Immature natural killer cell (primary cell): ENCODE measurements at regions not wholly inside any gene's neighbourhood (a gene's known extent, or its start where the extent isn't known, plus 50 kb on each side); places are given as distances from the start of the nearest gene placed in this dataset.

ENCODE experiments used
- DNase-seq, 3 donors: peaks; one replicate each; pipeline ENCODE4 v3.0.0; 2022; ENCODE audit warnings: mixed read lengths in 1 of 3
- H3K27ac Mint-ChIP-seq, 6 donors: one replicate each; pipeline ENCODE4 v1.8.0; 2020; ENCODE audit warnings: mixed read lengths in 6 of 6, mild to moderate bottlenecking in 5 of 6, inconsistent platforms in 4 of 6, moderate library complexity in 3 of 6
- H3K27me3 Mint-ChIP-seq, 3 donors: one replicate each; pipeline ENCODE4 v1.8.0; 2020 to 2021; ENCODE audit warnings: low read depth in 3 of 3, mild to moderate bottlenecking in 3 of 3, mixed read lengths in 3 of 3, moderate library complexity in 3 of 3, inconsistent platforms in 1 of 3
- H3K36me3 Mint-ChIP-seq, 3 donors: one replicate each; pipeline ENCODE4 v1.8.0; 2020; ENCODE audit warnings: mixed read lengths in 3 of 3, inconsistent platforms in 2 of 3, mild to moderate bottlenecking in 2 of 3
- H3K4me1 Mint-ChIP-seq, 2 donors: one replicate each; pipeline ENCODE4 v1.8.0; 2020; ENCODE audit warnings: inconsistent platforms in 2 of 2, mild to moderate bottlenecking in 2 of 2, mixed read lengths in 2 of 2, moderate library complexity in 1 of 2
- H3K4me3 Mint-ChIP-seq, 5 donors: one replicate each; pipeline ENCODE4 v1.8.0; 2020; ENCODE audit warnings: mild to moderate bottlenecking in 5 of 5, mixed read lengths in 5 of 5, inconsistent platforms in 3 of 5, moderate library complexity in 3 of 5
- H3K9me3 Mint-ChIP-seq, 6 donors: one replicate each; pipeline ENCODE4 v1.8.0; 2020; ENCODE audit warnings: mild to moderate bottlenecking in 6 of 6, mixed read lengths in 6 of 6, inconsistent platforms in 4 of 6, moderate library complexity in 3 of 6

DNA sequence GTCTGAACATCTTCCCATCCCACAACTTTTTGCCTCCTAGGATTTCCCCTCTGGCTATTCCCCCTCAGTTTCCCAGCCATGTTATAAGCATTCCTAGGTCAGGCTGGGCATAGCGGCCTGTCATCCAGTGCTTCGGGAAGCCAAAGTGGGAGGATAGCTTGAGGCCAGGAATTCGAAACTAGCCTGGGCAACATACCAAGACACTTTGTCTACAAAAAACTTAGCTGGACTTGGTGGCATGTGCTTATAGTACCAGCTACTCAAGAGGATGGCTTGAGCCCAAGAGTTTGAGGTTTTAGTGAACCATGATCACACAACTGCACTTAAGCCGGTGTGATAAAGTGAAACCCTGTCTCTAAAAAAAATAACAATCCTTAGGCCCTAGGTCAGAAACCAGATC is 447.4 kb downstream of the KIF16B start:
- Mint-ChIP-seq H3K27me3 (peaks cover 0 to 4% (median 1%) of the 10 kb centered on the region in 3 donors), H3K9me3 (peaks cover 0 to 4% (median 0%) of the 10 kb centered on the region in 6 donors), H3K4me1 (no peaks in the 10 kb centered on the region), H3K27ac (no peak overlapping the region), H3K36me3 (peaks cover 0 to 7% (median 4%) of the 10 kb centered on the region in 3 donors), H3K4me3 (no peak overlapping the region)
- no peak for DNase-seq

DNA sequence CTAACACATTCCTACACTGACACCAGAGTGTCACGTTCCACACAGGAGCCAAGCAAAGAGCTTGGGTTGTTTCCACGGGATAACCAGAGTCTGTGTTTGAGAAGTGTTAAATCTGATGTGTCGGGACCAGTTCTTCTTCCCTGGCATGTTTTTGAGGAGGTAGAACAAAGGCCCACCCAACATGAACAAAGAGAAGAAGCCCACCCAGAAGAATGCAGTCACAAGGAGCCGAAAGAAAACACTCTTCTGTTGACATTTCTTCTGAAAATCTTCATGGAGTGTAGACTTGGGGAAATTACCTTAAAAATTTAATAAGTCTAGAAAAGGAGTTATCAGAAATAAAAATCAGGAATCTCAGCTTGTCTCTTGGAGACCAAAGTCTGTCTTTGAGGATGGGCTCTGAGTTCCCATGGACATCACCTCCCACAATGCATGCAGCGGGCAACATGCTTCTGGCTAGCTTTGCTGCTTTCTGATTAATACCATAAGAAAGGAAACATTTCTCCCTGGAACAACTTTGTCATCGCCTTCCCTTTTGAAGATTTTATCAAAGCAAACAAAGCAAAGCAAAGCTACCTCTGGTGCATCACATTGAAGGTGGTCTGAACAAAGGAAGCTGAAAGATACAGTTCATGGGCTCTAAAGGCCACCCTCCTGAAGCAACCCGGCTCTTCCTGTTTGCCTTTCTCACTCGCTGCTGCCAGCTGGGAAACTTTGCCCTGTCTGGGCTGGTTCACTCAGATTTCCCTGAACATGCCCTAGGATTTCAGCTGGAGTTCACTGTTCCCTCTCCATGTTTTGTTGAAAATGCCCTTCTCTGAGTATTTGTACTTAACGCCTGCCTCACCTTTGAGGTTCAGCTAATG is 448.1 kb downstream of the KIF16B start:
- H3K27ac Mint-ChIP-seq, result no peak overlapping the region

DNA sequence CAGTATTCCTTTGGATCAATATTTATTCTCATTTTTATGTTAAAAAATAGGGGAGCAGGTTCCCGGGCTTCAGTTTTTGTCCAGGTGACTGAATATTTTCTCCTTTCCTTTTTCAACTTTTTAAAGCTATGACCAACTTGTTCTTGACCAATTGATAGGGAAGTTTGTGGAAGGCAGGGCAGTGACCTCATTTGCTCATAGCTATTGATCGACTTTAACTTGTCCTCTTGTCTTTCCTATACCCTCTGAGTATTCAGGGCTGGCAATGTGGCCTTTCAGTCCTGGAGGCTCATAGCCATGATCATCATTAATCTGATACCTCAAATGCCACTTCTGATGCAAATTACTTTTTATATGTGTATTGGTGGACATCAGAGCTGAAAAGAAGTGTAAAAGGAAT is 448.8 kb downstream of the KIF16B start:
- Mint-ChIP-seq H3K9me3 (peaks cover 0 to 6% (median 0%) of the 10 kb centered on the region in 6 donors), H3K4me3 (no peak overlapping the region), H3K27ac (no peak overlapping the region), H3K4me1 (no peaks in the 10 kb centered on the region), H3K27me3 (peaks cover 0 to 1% (median 1%) of the 10 kb centered on the region in 3 donors), H3K36me3 (peaks cover 0 to 7% (median 4%) of the 10 kb centered on the region in 3 donors)
- DNase-seq, result no peak

More for the DNA sequence above, 448.1 kb downstream of the KIF16B start:
- H3K9me3 Mint-ChIP-seq, result peaks cover 0 to 4% (median 0%) of the 10 kb centered on the region in 6 donors
- no peak overlapping the region for H3K4me3 Mint-ChIP-seq
- H3K27me3 Mint-ChIP-seq, result peaks cover 0 to 1% (median 1%) of the 10 kb centered on the region in 3 donors
- H3K4me1 Mint-ChIP-seq, result no peaks in the 10 kb centered on the region
- no peak for DNase-seq
- peaks cover 0 to 7% (median 4%) of the 10 kb centered on the region in 3 donors for H3K36me3 Mint-ChIP-seq

DNA sequence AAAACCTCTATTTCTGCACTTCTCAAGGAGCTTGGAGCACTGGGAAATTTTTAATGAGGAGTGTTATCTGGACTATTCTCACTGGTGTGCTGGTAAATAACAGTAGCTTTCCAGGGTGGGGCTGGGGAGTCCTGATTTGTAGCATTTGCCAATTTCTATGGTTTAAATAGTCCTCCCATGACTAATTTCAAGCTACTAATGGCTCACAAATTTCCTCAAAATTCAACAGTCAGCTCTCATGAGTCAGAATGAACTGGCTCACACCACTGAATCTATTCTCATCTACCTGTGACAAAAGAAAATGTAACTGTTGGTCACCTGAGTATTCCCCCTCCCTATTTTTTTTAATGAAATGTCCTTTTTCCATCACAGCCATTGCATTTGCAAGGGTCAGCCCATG is 449.6 kb downstream of the KIF16B start:
- H3K9me3 Mint-ChIP-seq, result peaks cover 0 to 6% (median 0%) of the 10 kb centered on the region in 6 donors
- DNase-seq, result no peak
- H3K36me3 Mint-ChIP-seq, result peaks cover 1 to 10% (median 4%) of the 10 kb centered on the region in 3 donors
- H3K27ac Mint-ChIP-seq, result no peak overlapping the region
- H3K4me1 Mint-ChIP-seq, result no peaks in the 10 kb centered on the region
- no peak overlapping the region for H3K4me3 Mint-ChIP-seq
- H3K27me3 Mint-ChIP-seq, result peaks cover 0 to 3% (median 1%) of the 10 kb centered on the region in 3 donors

DNA sequence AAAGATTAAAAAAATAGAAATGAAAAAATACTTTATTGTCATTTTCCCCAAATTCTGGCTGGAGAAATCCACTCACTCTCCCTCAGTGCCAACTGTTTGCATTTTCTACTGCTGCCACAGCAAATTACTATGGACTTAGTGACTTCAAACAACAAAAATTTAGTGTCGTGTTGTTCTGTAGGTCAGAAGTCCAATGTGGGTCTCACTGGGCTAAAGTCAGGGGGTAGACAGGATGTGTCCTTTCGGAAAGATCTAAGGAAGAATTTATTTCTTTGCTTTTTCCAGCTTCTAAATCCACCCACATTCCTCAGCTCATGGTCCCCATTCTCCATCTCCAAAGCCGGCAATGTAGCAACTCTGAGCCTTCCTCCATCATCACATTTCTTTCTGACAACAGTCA is 453.3 kb downstream of the KIF16B start:
- Mint-ChIP-seq H3K27me3 (peaks cover 0 to 1% (median 1%) of the 10 kb centered on the region in 3 donors), H3K4me1 (no peaks in the 10 kb centered on the region), H3K36me3 (peaks cover 0 to 7% (median 4%) of the 10 kb centered on the region in 3 donors), H3K9me3 (peaks cover 0 to 6% (median 0%) of the 10 kb centered on the region in 6 donors), H3K27ac (no peak overlapping the region), H3K4me3 (no peak overlapping the region)
- DNase-seq, result no peak

DNA sequence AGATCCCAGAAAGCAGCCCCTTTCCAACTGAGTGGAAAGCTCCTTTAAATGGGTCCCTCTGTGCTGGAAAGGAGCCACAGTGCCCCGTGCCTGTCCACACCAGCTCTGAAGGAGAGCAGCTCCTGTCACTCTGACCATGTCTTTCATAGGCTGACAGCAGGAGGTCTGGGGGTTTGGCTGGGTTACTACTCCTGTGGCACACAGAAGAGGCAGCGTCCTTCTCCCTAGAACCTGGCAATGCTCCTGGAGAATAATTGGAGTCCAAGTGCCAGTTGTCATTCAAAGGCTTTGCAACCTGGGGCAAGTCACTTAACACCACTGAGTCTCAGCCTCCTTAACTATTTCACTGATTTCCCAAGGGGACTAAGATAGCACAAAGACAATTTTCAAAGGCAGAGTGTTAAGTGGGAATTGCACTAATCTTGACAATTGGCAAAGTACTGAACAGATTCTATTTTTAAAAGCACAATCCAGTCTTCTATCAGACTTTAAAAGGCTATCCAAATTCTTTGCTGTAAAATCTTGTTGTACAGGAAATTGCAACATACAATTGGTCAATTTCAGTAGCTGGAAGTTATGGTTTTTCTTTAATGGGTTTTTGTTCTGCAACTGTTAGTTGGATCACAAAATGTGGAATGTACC is 457.2 kb downstream of the KIF16B start:
- no peaks in the 10 kb centered on the region for H3K4me1 Mint-ChIP-seq
- peaks cover 0 to 1% (median 0%) of the 10 kb centered on the region in 3 donors for H3K27me3 Mint-ChIP-seq
- no peak overlapping the region for H3K4me3 Mint-ChIP-seq
- H3K27ac Mint-ChIP-seq, result no peak overlapping the region
- DNase-seq, result no peak
- peaks cover 4 to 11% (median 4%) of the 10 kb centered on the region in 3 donors for H3K36me3 Mint-ChIP-seq
- peaks cover 0 to 6% (median 0%) of the 10 kb centered on the region in 6 donors for H3K9me3 Mint-ChIP-seq

DNA sequence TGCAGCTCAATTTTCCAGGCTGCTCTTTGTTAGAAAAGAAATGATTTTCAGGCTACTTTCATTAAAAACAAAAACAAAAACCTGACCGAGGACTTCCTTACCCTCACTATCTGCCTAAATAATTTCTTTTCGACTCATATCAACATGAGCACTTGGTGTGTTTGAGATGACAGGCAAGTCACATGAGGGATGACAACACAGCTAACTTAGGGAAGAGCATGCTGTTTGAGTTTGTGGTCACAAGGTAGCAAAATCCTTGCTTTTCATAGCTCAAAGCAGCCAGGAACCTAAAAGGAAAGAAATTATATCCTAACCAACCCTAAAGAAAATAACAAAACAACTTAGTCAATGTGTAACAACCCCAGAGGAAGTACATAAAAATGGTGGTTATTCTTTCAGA is 459.5 kb downstream of the KIF16B start:
- no peaks in the 10 kb centered on the region for H3K4me1 Mint-ChIP-seq
- H3K27ac Mint-ChIP-seq, result no peak overlapping the region
- H3K27me3 Mint-ChIP-seq, result peaks cover 0 to 1% (median 0%) of the 10 kb centered on the region in 3 donors
- H3K36me3 Mint-ChIP-seq, result peaks cover 4 to 9% (median 4%) of the 10 kb centered on the region in 3 donors
- H3K9me3 Mint-ChIP-seq, result peaks cover 0 to 2% (median 0%) of the 10 kb centered on the region in 6 donors
- no peak overlapping the region for H3K4me3 Mint-ChIP-seq
- DNase-seq, result no peak

DNA sequence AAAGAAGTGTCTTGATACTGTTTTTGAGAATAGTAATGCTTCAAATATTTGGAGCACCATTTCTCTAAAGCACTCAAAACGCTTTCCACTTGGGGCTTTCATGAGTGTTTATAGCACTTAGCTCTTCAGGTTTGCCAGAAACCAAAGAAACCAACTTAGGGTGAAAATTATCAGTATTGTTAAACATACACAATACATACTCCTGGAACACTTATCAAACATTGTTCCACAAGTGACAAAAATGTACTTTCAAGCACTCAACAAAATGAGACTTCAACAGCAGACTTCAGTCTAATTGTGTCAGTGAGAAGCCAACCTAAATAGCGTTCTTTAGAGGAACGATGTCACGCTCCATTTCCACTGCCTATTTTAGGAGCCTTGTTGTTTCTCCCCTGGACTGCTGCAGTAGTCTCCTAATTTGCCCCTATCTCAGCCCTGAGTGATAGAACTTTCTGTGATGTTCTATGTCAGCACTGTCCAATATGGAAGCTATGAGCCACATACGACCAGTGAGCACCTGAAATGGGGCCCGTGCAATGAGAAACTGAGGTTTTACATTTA is 461.3 kb downstream of the KIF16B start:
- no peaks in the 10 kb centered on the region for H3K4me1 Mint-ChIP-seq
- peaks cover 0 to 4% (median 4%) of the 10 kb centered on the region in 3 donors for H3K36me3 Mint-ChIP-seq
- H3K27me3 Mint-ChIP-seq, result peaks cover 0 to 5% (median 0%) of the 10 kb centered on the region in 3 donors
- DNase-seq, result no peak
- H3K27ac Mint-ChIP-seq, result no peak overlapping the region
- no peak overlapping the region for H3K4me3 Mint-ChIP-seq
- H3K9me3 Mint-ChIP-seq, result peaks cover 0 to 5% (median 0%) of the 10 kb centered on the region in 6 donors

DNA sequence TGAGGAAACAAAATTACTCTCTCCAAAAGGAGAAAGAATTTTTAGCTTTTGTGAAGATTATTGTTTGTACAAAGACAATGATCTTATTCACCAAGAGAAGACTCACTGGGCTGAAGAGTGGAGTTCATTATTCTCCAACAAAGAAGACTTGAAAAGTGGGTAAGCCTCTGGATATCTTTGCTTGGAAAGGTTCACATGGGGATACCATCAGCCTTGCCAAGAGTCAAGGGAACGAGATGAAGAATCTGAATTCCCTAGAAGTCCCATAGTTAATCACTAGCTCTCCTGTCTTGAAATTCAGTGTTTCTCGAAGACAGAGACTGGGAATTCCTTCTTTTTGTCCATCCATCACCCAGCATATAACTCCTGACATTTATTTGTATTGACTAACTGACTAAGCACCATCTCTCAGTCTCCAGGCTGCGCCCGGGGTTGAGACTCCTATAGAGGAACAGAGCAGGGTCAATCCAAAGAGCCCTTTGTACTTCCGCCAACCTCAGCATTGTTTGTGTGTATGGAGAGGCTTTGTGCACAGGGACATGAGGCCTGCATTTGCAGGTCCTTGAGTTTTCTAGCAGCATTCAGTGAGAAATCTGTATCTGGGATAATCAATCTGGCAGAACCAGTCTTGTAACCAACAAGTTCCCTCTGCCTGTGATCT is 461.9 kb downstream of the KIF16B start:
- Mint-ChIP-seq H3K4me3 (no peak overlapping the region), H3K36me3 (peaks cover 0 to 4% (median 4%) of the 10 kb centered on the region in 3 donors), H3K4me1 (no peaks in the 10 kb centered on the region), H3K9me3 (peaks cover 0 to 5% (median 0%) of the 10 kb centered on the region in 6 donors), H3K27me3 (peaks cover 0 to 5% (median 0%) of the 10 kb centered on the region in 3 donors), H3K27ac (no peak overlapping the region)
- DNase-seq, result no peak

DNA sequence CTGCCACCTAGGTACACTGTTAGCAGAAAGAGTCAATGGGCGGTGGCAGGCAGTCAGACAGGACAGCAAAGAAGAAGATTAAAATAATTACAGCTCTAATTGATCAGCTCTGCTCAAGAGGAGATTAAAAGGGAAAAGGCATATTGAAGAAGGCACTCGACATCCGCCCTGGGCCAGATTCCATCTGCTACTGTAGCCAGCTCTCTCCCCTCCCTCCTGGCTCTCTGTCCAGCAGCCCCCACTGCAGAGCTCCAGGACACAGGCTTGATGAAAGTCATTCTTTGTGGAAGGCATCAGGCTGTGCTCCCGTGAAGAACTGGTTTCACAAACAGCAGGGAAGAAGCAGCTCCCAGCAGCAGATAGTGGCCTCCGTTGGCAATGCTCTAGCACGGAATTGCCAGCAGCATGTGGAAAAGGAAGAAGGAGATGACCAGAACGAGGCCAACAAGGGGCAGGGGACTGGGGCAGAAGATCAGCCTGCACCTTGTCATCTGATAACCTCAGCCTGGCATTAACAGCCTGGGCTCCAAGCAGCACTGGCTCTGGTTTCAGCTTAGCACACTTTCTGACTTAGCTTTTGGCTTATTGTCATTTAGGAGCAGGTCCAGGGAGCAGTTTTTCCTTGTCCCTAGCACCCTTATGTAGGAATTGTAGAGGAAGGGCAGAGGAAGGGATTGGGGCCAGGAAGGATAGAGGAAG is 465.9 kb downstream of the KIF16B start:
- no peak overlapping the region for H3K27ac Mint-ChIP-seq
- H3K27me3 Mint-ChIP-seq, result peaks cover 0 to 5% (median 0%) of the 10 kb centered on the region in 3 donors
- no peak for DNase-seq
- no peaks in the 10 kb centered on the region for H3K4me1 Mint-ChIP-seq
- H3K36me3 Mint-ChIP-seq, result peaks cover 0 to 5% (median 0%) of the 10 kb centered on the region in 3 donors
- H3K9me3 Mint-ChIP-seq, result peaks cover 0 to 5% (median 0%) of the 10 kb centered on the region in 6 donors
- H3K4me3 Mint-ChIP-seq, result no peak overlapping the region

DNA sequence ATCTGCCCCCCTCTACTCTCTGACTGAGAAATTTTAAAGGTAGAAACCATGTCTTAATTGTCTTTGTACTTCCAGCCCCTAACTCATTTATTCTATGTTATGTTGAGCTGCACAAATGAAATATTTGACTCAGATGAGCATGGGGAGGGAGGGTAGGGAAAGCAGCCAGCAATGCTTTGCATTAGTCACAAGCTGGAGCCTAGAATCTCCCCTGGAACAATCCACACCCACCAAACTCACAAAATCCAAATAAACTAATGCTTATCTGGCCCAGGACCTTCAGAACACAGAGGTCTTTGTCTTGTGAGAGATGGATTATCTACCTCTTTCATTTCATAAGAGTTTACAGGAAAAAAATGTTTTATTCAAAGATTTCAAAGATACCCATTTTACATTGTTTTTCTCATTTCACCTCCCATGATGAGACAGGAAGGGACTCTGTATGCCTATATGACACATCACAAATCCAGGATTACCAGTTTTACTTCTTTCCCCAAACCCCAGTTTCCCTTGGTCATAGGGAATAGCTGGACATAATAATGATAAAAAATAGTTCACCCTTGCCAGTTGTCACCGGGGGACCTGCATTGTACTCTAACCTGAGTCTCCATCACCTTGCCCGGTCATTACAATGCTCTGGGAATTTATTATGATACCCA is 466.9 kb downstream of the KIF16B start:
- H3K36me3 Mint-ChIP-seq, result peaks cover 0 to 5% (median 0%) of the 10 kb centered on the region in 3 donors
- DNase-seq, result no peak
- H3K27ac Mint-ChIP-seq, result no peak overlapping the region
- H3K9me3 Mint-ChIP-seq, result peaks cover 0 to 5% (median 0%) of the 10 kb centered on the region in 6 donors
- peaks cover 0 to 5% (median 0%) of the 10 kb centered on the region in 3 donors for H3K27me3 Mint-ChIP-seq
- no peaks in the 10 kb centered on the region for H3K4me1 Mint-ChIP-seq
- no peak overlapping the region for H3K4me3 Mint-ChIP-seq

DNA sequence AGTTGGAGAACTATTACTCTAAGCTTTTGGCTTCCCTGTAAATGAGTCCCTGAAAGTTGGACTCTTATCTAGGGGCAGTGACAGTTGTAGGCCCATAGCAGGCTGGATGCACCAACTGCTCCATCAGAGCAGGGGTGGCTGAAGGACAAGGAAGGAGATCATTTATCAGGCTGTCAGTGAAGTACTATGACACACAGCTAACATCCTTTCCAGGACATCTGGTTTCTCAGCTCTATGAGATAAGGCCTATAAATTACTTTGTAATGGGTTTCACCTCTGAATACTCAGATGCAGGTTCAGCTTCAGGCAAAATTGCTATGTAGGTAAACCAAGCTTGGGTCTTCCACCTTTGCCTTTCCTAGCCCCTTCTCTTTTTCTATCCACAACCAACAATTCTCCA is 468.5 kb downstream of the KIF16B start:
- Mint-ChIP-seq H3K36me3 (peaks cover 0 to 5% (median 0%) of the 10 kb centered on the region in 3 donors), H3K4me3 (no peak overlapping the region), H3K9me3 (peaks cover 0 to 5% (median 0%) of the 10 kb centered on the region in 6 donors), H3K27ac (no peak overlapping the region), H3K4me1 (no peaks in the 10 kb centered on the region), H3K27me3 (peaks cover 0 to 5% (median 0%) of the 10 kb centered on the region in 3 donors)
- DNase-seq, result no peak
